ENCODE measurements at regions not wholly inside any gene's neighbourhood (a gene's known extent, or its start where the extent isn't known, plus 50 kb on each side); places are given as distances from the start of the nearest gene placed in this dataset.

DNA sequence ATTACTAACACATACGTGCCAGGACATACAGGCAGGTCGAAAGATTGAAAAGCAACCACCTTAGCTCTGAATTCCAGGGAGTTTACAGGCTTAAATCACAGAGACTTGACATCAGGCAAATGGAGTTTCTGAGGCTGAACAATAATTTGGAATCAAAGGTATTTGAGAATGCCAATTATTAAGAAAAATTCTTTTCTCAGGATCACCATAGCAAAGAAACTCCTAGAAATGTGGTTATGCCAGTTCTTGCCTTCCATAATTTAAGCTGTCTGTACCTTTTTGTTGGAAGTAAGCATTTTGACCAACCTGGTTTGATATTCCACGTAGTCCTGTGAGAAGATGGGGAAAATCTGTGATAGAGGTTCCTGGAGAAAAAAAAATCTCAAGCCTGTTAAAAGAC is 312.4 kb upstream of the SMARCA2 start:
- no peak overlapping the region for H3K27ac ChIP-seq
- no peaks in the 10 kb centered on the region for H3K36me3 ChIP-seq
- H3K4me1 ChIP-seq = no peaks in the 10 kb centered on the region
- no peak overlapping the region for H3K4me3 ChIP-seq
- no peaks in the 10 kb centered on the region for H3K27me3 ChIP-seq
- TF ChIP-seq, protein P1, sequence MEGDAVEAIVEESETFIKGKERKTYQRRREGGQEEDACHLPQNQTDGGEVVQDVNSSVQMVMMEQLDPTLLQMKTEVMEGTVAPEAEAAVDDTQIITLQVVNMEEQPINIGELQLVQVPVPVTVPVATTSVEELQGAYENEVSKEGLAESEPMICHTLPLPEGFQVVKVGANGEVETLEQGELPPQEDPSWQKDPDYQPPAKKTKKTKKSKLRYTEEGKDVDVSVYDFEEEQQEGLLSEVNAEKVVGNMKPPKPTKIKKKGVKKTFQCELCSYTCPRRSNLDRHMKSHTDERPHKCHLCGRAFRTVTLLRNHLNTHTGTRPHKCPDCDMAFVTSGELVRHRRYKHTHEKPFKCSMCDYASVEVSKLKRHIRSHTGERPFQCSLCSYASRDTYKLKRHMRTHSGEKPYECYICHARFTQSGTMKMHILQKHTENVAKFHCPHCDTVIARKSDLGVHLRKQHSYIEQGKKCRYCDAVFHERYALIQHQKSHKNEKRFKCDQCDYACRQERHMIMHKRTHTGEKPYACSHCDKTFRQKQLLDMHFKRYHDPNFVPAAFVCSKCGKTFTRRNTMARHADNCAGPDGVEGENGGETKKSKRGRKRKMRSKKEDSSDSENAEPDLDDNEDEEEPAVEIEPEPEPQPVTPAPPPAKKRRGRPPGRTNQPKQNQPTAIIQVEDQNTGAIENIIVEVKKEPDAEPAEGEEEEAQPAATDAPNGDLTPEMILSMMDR (IDR thresholded peaks at IDR 0.05) = no peak
- DNase-seq = no peak
- intact Hi-C loops (cut with DNase I; ENCODE audit: low total_unique reads) = no loop called here
- no peaks in the 10 kb centered on the region for H3K9me3 ChIP-seq

DNA sequence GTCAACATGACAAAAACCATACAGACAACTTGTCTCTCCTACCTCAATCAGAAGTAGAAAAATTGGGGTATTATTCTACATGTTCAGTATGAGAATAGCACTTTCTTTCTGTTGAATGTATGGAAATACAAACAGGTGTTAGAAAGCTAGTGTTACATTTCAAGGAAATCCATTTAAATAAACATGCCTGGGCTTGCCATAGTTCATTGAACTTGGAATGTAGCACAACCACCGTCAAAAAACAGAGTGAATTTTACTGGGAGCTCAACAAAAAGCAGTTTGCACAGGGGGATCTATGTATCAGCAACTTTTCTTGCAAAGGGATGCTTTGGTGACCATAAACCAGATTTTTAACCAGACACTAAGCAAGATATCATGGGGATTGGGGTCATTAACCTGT is 307.9 kb upstream of the SMARCA2 start:
- Histone ChIP-seq H3K4me3 (no peak overlapping the region), H3K36me3 (no peaks in the 10 kb centered on the region), H3K9me3 (no peaks in the 10 kb centered on the region), H3K27me3 (no peaks in the 10 kb centered on the region), H3K4me1 (no peaks in the 10 kb centered on the region), H3K27ac (no peak overlapping the region)
- TF ChIP-seq, protein P1 (IDR thresholded peaks at IDR 0.05) = no peak
- DNase-seq = no peak
- intact Hi-C loops (cut with DNase I; ENCODE audit: low total_unique reads) = no loop called here

DNA sequence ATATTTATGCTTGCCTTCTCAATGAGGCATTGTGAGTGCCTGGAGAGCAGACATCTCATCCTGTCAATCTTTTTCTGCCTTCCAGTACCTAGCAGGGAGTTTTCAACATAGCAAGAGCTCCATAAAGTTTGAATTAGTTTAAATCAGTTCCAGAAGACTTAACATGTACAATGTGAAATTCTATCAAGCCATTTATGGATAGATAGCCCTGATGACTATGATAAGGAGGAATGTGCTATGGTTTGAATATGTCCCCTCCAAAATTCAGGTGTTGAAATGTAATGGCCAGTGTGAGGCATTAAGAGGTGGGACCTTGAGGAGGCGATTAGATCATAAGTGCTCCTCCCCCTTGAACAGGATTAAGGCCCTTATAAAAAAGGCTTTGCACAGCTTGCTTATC is 306.9 kb upstream of the SMARCA2 start:
- H3K27me3 ChIP-seq = no peaks in the 10 kb centered on the region
- DNase-seq = no peak
- TF ChIP-seq, protein P1 (IDR thresholded peaks at IDR 0.05) = no peak
- H3K27ac ChIP-seq = no peak overlapping the region
- no peaks in the 10 kb centered on the region for H3K9me3 ChIP-seq
- intact Hi-C loops (cut with DNase I; ENCODE audit: low total_unique reads) = no loop called here
- no peaks in the 10 kb centered on the region for H3K4me1 ChIP-seq
- no peak overlapping the region for H3K4me3 ChIP-seq
- no peaks in the 10 kb centered on the region for H3K36me3 ChIP-seq

DNA sequence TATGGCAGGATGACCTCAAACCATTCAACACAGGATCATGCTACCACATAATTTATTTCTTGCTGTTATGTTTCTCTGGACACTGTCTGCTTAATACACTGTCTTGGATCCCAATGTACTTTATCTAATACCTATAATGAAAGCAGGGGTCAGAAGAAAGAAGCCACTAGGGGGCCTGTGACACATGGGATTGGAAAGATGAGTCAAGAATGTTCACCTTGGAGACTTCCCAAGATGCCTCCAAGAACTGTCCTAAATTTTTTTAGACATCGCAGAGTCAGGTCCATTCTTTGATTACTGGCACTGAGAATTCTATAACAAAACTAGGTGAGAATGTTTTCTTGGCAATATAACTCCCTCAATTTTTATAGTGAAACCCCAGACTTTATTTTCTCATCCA is 305.8 kb upstream of the SMARCA2 start:
- DNase-seq = no peak
- TF ChIP-seq, protein P1 (IDR thresholded peaks at IDR 0.05) = no peak
- intact Hi-C loops (cut with DNase I; ENCODE audit: low total_unique reads) = no loop called here
- no peak overlapping the region for H3K4me3 ChIP-seq
- H3K36me3 ChIP-seq = no peaks in the 10 kb centered on the region
- no peaks in the 10 kb centered on the region for H3K4me1 ChIP-seq
- no peak overlapping the region for H3K27ac ChIP-seq
- H3K9me3 ChIP-seq = no peaks in the 10 kb centered on the region
- no peaks in the 10 kb centered on the region for H3K27me3 ChIP-seq

DNA sequence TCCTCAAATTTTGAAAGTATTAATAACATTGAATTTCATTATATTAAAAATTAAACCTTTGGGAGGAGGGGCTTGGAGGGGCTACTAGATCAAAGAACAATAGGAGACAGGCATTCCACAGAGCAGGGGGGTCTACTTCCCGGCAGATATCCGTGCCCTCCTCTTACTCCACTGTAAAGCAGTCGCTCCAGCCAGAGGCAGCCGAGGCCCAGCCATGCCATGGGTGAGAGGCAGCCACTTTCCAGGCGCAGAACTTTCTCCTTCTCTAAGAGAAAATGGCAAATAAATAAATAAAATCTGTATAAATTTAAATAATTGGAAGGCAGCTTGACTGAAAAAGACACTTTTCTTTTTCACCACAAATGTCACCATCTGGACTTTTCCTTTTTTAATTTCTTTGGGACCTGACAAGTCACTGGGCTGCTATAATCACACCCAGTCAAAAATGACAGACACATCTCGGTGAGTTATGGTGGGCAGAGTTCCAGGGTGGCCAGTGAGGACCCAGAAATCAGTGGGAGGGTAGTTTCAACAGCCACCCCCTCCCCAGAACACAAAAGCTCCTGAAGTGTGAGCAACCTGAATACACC is 302.2 kb upstream of the SMARCA2 start:
- TF ChIP-seq, protein P1 (IDR thresholded peaks at IDR 0.05) = no peak
- intact Hi-C loops (cut with DNase I; ENCODE audit: low total_unique reads) = no loop called here
- Histone ChIP-seq H3K27ac (no peak overlapping the region), H3K4me1 (no peaks in the 10 kb centered on the region), H3K36me3 (no peaks in the 10 kb centered on the region), H3K27me3 (no peaks in the 10 kb centered on the region), H3K4me3 (no peak overlapping the region), H3K9me3 (no peaks in the 10 kb centered on the region)
- DNase-seq = no peak

DNA sequence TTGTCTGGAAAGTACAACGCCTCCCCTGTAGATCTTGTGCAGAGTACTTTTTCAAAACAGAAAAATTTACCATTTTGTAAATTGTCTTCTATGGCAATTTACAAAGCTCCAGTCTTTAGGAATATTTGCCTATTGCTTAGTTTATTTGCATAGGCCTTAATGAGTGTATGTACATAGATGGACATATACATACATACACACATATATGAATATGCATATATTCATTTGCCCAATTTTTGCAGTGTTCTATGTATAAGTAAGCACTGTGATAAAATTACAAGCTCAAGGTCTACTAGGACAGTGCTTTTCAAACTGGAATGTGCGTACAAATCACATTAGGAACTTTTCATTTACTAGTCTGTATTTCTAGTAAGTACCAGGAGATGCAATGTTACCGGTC is 301.3 kb upstream of the SMARCA2 start:
- Histone ChIP-seq H3K4me1 (no peaks in the 10 kb centered on the region), H3K27me3 (no peaks in the 10 kb centered on the region), H3K4me3 (no peak overlapping the region), H3K36me3 (no peaks in the 10 kb centered on the region), H3K9me3 (no peaks in the 10 kb centered on the region), H3K27ac (no peak overlapping the region)
- no peak for DNase-seq
- TF ChIP-seq, protein P1 (IDR thresholded peaks at IDR 0.05) = no peak
- intact Hi-C loops (cut with DNase I; ENCODE audit: low total_unique reads) = no loop called here
